SK-N-SH (cell line): ENCODE measurements at regions not wholly inside any gene's neighbourhood (a gene's known extent, or its start where the extent isn't known, plus 50 kb on each side); places are given as distances from the start of the nearest gene placed in this dataset.

ENCODE experiments used
- CTCF ChIA-PET: fragments of 300-600, 350-600 bp; formaldehyde crosslinking; extraction: SDS; loops from one replicate; lab custom pipeline; 2021; lab: Yijun Ruan, JAX
- POLR2A ChIA-PET: fragments of 350-600 bp; sonication (Branson Sonifier 250); formaldehyde crosslinking; extraction: SDS; loops from one replicate; lab custom pipeline; 2020; ENCODE audit warnings: antibody characterized with exemption, inconsistent platforms; lab: Yijun Ruan, JAX
- DNase-seq: peaks from one replicate; pipeline ENCODE4 v3.0.0; 2012
- H2AFZ ChIP-seq: fragments of 200-600 bp; sonication (generic); 2 replicates; pipeline ENCODE4 v1.8.1; 2016; ENCODE audit warnings: antibody characterized with exemption, mild to moderate bottlenecking, low read depth
- H3F3A ChIP-seq: fragments of 200-600 bp; sonication (generic); replicated peaks from 2 replicates; pipeline ENCODE3; 2016; ENCODE audit warnings: antibody characterized with exemption, mild to moderate bottlenecking; ENCODE audit not compliant: insufficient read depth
- H3K27ac ChIP-seq, 2 experiments: fragments of 200-500 bp in 1 of 2; fragments of 200-600 bp in 1 of 2; sonication (Bioruptor generic) in 1 of 2; sonication (generic), shearing (Covaris generic) in 1 of 2; 2 replicates each; pipeline versions ENCODE4 v1.5.1 to v1.6.1; 2014 to 2016; ENCODE audit warnings: low read depth in 2 of 2, inconsistent platforms in 1 of 2, low read length in 1 of 2, mild to moderate bottlenecking in 1 of 2, mixed read lengths in 1 of 2
- H3K27me3 ChIP-seq: fragments of 200-600 bp; sonication (generic), shearing (Covaris generic); 2 replicates; pipeline ENCODE4 v1.6.1; 2016; ENCODE audit warnings: mixed run types; ENCODE audit not compliant: insufficient read depth
- H3K36me3 ChIP-seq, 2 experiments: fragments of 200-500 bp in 1 of 2; fragments of 200-600 bp in 1 of 2; sonication (Bioruptor generic) in 1 of 2; sonication (generic) in 1 of 2; replicated peaks in 1 of 2; 2 replicates each; pipeline versions ENCODE3 to v1.5.1; 2014 to 2016; ENCODE audit warnings: low read length in 1 of 2, mild to moderate bottlenecking in 1 of 2; ENCODE audit not compliant: insufficient read depth in 2 of 2, control insufficient read depth in 1 of 2
- H3K4me1 ChIP-seq, 2 experiments: fragments of 200-500 bp in 1 of 2; fragments of 200-600 bp in 1 of 2; sonication (Bioruptor generic) in 1 of 2; sonication (generic), shearing (Covaris generic) in 1 of 2; 2 replicates each; pipeline versions ENCODE4 v1.5.1 to v1.6.1; 2014 to 2016; ENCODE audit warnings: low read depth in 1 of 2, low read length in 1 of 2, mixed run types in 1 of 2; ENCODE audit not compliant: insufficient read depth in 2 of 2, control insufficient read depth in 1 of 2
- H3K4me2 ChIP-seq: fragments of 200-600 bp; sonication (generic), shearing (Covaris generic); 2 replicates; pipeline ENCODE4 v1.6.1; 2017; ENCODE audit warnings: mixed run types
- H3K4me3 ChIP-seq, 2 experiments: fragments of 200-500 bp in 1 of 2; fragments of 200-600 bp in 1 of 2; sonication (Bioruptor generic) in 1 of 2; sonication (generic), shearing (Covaris generic) in 1 of 2; 2 replicates each; pipeline versions ENCODE4 v1.5.1 to v1.8.1; 2014 to 2016; ENCODE audit warnings: low read depth in 2 of 2, inconsistent platforms in 1 of 2, low read length in 1 of 2, mild to moderate bottlenecking in 1 of 2, mixed read lengths in 1 of 2, moderate library complexity in 1 of 2
- H3K79me2 ChIP-seq: fragments of 200-600 bp; sonication (generic); 2 replicates; pipeline ENCODE4 v1.8.1; 2017; ENCODE audit warnings: mild to moderate bottlenecking; ENCODE audit not compliant: insufficient read depth
- H3K9ac ChIP-seq: fragments of 200-600 bp; sonication (generic); 2 replicates; pipeline ENCODE4 v1.6.1; 2017; ENCODE audit warnings: mixed run types
- H3K9me2 ChIP-seq: fragments of 200-600 bp; sonication (generic); 2 replicates; pipeline ENCODE4 v1.6.1; 2017; ENCODE audit warnings: mixed run types
- H3K9me3 ChIP-seq: fragments of 200-600 bp; sonication (generic); 2 replicates; pipeline ENCODE4 v1.6.1; 2017; ENCODE audit warnings: mixed run types, mild to moderate bottlenecking, moderate library complexity
- H4K20me1 ChIP-seq: fragments of 200-600 bp; sonication (generic); 2 replicates; pipeline ENCODE4 v1.6.1; 2017; ENCODE audit warnings: mild to moderate bottlenecking, mixed run types; ENCODE audit not compliant: insufficient read depth
- CHD2 ChIP-seq: fragments of 150-350 bp; IDR thresholded peaks from 2 replicates; pipeline ENCODE4 v1.6.1; 2018; ENCODE audit warnings: low read length; ENCODE audit not compliant: partially characterized antibody
- FOXJ3 ChIP-seq: sonication (generic); formaldehyde crosslinking; IDR thresholded peaks from 2 replicates; pipeline ENCODE4 v1.5.1; 2020; ENCODE audit warnings: mild to moderate bottlenecking, missing genetic modification reagents
- FOXM1 ChIP-seq: IDR thresholded peaks from 2 replicates; pipeline ENCODE4 v1.4.0; 2012; ENCODE audit warnings: low read depth, mild to moderate bottlenecking
- GABPA ChIP-seq: IDR thresholded peaks from 2 replicates; pipeline ENCODE4 v1.4.0; 2012; ENCODE audit warnings: low read depth, mild to moderate bottlenecking
- MEF2A ChIP-seq: IDR thresholded peaks from 2 replicates; pipeline ENCODE4 v1.4.0; 2012; ENCODE audit warnings: low read depth, borderline replicate concordance
- MXI1 ChIP-seq: IDR thresholded peaks from 2 replicates; pipeline ENCODE4 v1.6.1; 2012; ENCODE audit warnings: mild to moderate bottlenecking, low read depth, low read length, improper control_type of control experiment
- NFIC ChIP-seq: IDR thresholded peaks from 2 replicates; pipeline ENCODE4 v1.4.0; 2012; ENCODE audit warnings: borderline replicate concordance
- POLR2AphosphoS5 ChIP-seq: IDR thresholded peaks from 2 replicates; pipeline ENCODE4 v1.6.1; 2012; ENCODE audit warnings: low read depth, low read length
- RAD21 ChIP-seq: IDR thresholded peaks from 2 replicates; pipeline ENCODE4 v1.6.1; 2012; ENCODE audit warnings: mild to moderate bottlenecking, low read length
- RFX5 ChIP-seq: IDR thresholded peaks from 2 replicates; pipeline ENCODE4 v1.6.1; 2012; ENCODE audit warnings: mild to moderate bottlenecking, improper control_type of control experiment, low read length
- RXRA ChIP-seq: IDR thresholded peaks from 2 replicates; pipeline ENCODE4 v1.4.0; 2012; ENCODE audit warnings: low read depth, mild to moderate bottlenecking, borderline replicate concordance
- SMC3 ChIP-seq: IDR thresholded peaks from 2 replicates; pipeline ENCODE4 v1.6.1; 2012; ENCODE audit warnings: low read depth, low read length, improper control_type of control experiment
- WGBS: methylation state at CpG from one replicate; pipeline ENCODE4 v1.1.6; 2017; ENCODE audit warnings: low lambda C conversion rate; 5-methylcytosine and 5-hydroxymethylcytosine counted together
- TF ChIP-seq, protein P1 (sequence below): IDR thresholded peaks from 2 replicates; pipeline ENCODE4 v1.4.0; 2012; ENCODE audit warnings: low read depth
- TF ChIP-seq, protein P2 (sequence below): IDR thresholded peaks from 2 replicates; pipeline ENCODE4 v1.4.0; 2012; ENCODE audit warnings: low read depth, borderline replicate concordance
- TF ChIP-seq, protein P3 (sequence below): IDR thresholded peaks from 2 replicates; pipeline ENCODE4; 2012
- TF ChIP-seq, protein P4 (sequence below): fragments of 200-600 bp; sonication (generic); IDR thresholded peaks from 2 replicates; pipeline ENCODE4 v1.6.1; 2017; ENCODE audit warnings: antibody characterized with exemption, mild to moderate bottlenecking, moderate library complexity

DNA sequence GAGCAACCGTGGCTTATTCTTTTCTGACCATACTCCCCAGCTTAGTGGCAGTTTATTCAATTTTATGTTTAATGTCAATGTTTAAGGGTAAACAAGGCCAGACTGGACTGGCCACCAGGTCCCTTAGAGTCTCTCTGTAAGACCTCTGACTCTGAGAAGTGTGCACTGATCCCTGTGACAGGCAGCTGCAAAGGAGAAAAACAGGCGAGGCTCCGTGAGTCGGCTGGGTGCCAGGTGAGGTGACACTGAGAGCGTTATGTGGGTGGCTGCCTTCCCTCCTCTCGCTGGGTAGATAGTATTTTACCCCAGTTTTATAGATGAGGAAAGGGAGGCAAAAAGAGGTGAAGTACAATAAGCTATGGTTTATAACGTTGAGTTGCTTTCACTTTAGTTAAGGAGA, 139.4 kb upstream of the HDAC4 start:
- Histone ChIP-seq H3K9me3 (no peaks in the 10 kb centered on the region), H3F3A (no peaks in the 10 kb centered on the region), H3K4me3 (no peak overlapping the region), H2AFZ (no peak overlapping the region), H4K20me1 (no peaks in the 10 kb centered on the region), H3K4me2 (no peak overlapping the region), H3K79me2 (no peaks in the 10 kb centered on the region), H3K27ac (no peak overlapping the region), H3K9me2 (no peaks in the 10 kb centered on the region), H3K27me3 (no peaks in the 10 kb centered on the region), H3K9ac (no peak overlapping the region), H3K4me1 (peaks cover 0 to 5% of the 10 kb centered on the region in 2 experiments; a peak in 1 of 4 replicates), H3K36me3 (no peaks in the 10 kb centered on the region)
- ChIA-PET CTCF (interaction anchor here (1.4 kb wide), 1 partner anchor 451 kb away, joined by 3 read pairs; no protein-coding TSS in a partner anchor), POLR2A (no interaction called here)
- WGBS: 35% methylated on average over 7 of the region's 7 CpGs
- DNase-seq: no peak
- TF ChIP-seq SMC3: no peak
- TF ChIP-seq MXI1: no peak
- TF ChIP-seq POLR2AphosphoS5: no peak
- TF ChIP-seq RAD21: no peak

DNA sequence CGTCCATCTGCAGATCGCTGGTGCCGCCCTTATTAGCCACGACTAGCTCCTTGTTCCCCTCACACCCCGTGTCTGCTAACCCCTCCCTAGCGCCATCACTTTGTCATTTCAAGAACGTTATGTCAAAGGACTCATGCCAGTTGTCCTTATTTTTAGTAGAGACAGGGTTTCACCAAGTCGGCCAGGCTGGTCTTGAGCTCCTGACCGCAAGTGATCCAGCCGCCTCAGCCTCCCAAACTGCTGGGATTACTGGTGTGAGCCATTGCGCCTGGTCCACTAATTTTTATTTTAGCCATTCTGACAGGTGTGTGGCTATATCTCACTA, 138.9 kb upstream of the HDAC4 start:
- H3K27me3 ChIP-seq: no peaks in the 10 kb centered on the region
- no peaks in the 10 kb centered on the region for H4K20me1 ChIP-seq
- H3K36me3 ChIP-seq: no peaks in the 10 kb centered on the region
- peaks cover 0 to 5% of the 10 kb centered on the region in 2 experiments; a peak in 1 of 4 replicates for H3K4me1 ChIP-seq
- POLR2A ChIA-PET: no interaction called here
- H2AFZ ChIP-seq: no peak overlapping the region
- no peak overlapping the region for H3K9ac ChIP-seq
- no peak for TF ChIP-seq NFIC
- TF ChIP-seq, all 33 proteins: peak for 0
- H3K9me3 ChIP-seq: no peaks in the 10 kb centered on the region
- no peak overlapping the region for H3K4me2 ChIP-seq
- 41% methylated on average over 10 of the region's 11 CpGs for WGBS
- no peak overlapping the region for H3K27ac ChIP-seq
- CTCF ChIA-PET: interaction anchor here (1.4 kb wide), 1 partner anchor 451 kb away, joined by 3 read pairs; no protein-coding TSS in a partner anchor
- H3K79me2 ChIP-seq: no peaks in the 10 kb centered on the region
- no peak overlapping the region for H3K4me3 ChIP-seq
- no peaks in the 10 kb centered on the region for H3K9me2 ChIP-seq
- DNase-seq: no peak
- H3F3A ChIP-seq: no peaks in the 10 kb centered on the region

DNA sequence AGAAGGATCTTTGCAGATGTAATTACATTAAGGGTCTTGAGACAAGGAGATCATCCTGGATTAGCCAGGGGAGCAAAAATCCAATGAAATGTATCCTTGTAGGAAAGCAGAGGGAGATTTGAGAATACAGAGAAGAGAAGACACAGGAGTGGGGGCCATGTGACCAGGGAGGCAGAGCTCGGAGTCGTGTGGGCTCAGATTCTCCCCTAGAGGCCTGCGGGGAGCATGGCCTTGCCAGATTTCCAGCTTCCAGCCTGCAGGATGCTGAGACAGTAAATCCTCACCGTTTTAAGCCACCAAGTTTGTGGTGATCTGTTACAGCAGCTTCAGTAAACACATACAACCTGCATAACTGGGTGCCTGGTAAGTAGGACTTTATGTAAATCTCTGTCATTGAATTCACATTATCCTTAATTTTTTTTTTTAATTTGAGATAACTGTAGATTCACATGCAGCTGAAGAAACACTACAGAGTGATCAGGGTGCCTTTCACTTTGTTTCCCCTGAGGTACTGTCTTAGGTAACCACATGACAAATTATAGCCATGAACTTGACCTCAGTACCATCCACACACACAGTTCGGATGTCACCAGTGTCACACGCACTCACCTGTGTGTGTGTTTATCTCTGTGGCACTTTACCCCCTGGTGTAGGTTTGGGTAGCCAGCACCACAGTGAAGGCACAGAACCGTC, 138.4 kb upstream of the HDAC4 start:
- no peak for DNase-seq
- Histone ChIP-seq H3F3A (no peaks in the 10 kb centered on the region), H3K4me1 (peaks cover 0 to 5% of the 10 kb centered on the region in 2 experiments; a peak in 1 of 4 replicates), H3K4me2 (no peak overlapping the region), H3K36me3 (no peaks in the 10 kb centered on the region), H3K9me3 (no peaks in the 10 kb centered on the region), H4K20me1 (no peaks in the 10 kb centered on the region), H3K9me2 (no peaks in the 10 kb centered on the region), H3K4me3 (no peak overlapping the region), H2AFZ (no peak overlapping the region), H3K9ac (no peak overlapping the region), H3K27ac (no peak overlapping the region), H3K27me3 (no peaks in the 10 kb centered on the region), H3K79me2 (no peaks in the 10 kb centered on the region)
- ChIA-PET POLR2A (no interaction called here), CTCF (interaction anchor here (1.4 kb wide), 1 partner anchor 452 kb away, joined by 3 read pairs; no protein-coding TSS in a partner anchor)
- WGBS: 43% methylated on average over 7 of the region's 7 CpGs
- TF ChIP-seq, protein P1, sequence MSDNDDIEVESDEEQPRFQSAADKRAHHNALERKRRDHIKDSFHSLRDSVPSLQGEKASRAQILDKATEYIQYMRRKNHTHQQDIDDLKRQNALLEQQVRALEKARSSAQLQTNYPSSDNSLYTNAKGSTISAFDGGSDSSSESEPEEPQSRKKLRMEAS: no peak
- TF ChIP-seq FOXM1 (no peak), CHD2 (no peak), RXRA (no peak), RFX5 (no peak), FOXJ3 (CRISPR knock-in tag) (no peak), GABPA (no peak), MEF2A (no peak)
- TF ChIP-seq, protein P2, sequence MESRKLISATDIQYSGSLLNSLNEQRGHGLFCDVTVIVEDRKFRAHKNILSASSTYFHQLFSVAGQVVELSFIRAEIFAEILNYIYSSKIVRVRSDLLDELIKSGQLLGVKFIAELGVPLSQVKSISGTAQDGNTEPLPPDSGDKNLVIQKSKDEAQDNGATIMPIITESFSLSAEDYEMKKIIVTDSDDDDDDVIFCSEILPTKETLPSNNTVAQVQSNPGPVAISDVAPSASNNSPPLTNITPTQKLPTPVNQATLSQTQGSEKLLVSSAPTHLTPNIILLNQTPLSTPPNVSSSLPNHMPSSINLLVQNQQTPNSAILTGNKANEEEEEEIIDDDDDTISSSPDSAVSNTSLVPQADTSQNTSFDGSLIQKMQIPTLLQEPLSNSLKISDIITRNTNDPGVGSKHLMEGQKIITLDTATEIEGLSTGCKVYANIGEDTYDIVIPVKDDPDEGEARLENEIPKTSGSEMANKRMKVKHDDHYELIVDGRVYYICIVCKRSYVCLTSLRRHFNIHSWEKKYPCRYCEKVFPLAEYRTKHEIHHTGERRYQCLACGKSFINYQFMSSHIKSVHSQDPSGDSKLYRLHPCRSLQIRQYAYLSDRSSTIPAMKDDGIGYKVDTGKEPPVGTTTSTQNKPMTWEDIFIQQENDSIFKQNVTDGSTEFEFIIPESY: no peak
- TF ChIP-seq, protein P3, sequence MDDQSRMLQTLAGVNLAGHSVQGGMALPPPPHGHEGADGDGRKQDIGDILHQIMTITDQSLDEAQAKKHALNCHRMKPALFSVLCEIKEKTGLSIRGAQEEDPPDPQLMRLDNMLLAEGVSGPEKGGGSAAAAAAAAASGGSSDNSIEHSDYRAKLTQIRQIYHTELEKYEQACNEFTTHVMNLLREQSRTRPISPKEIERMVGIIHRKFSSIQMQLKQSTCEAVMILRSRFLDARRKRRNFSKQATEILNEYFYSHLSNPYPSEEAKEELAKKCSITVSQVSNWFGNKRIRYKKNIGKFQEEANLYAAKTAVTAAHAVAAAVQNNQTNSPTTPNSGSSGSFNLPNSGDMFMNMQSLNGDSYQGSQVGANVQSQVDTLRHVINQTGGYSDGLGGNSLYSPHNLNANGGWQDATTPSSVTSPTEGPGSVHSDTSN: no peak
- TF ChIP-seq, protein P4, sequence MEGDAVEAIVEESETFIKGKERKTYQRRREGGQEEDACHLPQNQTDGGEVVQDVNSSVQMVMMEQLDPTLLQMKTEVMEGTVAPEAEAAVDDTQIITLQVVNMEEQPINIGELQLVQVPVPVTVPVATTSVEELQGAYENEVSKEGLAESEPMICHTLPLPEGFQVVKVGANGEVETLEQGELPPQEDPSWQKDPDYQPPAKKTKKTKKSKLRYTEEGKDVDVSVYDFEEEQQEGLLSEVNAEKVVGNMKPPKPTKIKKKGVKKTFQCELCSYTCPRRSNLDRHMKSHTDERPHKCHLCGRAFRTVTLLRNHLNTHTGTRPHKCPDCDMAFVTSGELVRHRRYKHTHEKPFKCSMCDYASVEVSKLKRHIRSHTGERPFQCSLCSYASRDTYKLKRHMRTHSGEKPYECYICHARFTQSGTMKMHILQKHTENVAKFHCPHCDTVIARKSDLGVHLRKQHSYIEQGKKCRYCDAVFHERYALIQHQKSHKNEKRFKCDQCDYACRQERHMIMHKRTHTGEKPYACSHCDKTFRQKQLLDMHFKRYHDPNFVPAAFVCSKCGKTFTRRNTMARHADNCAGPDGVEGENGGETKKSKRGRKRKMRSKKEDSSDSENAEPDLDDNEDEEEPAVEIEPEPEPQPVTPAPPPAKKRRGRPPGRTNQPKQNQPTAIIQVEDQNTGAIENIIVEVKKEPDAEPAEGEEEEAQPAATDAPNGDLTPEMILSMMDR: no peak
